HepG2 (cell line): ENCODE measurements at regions not wholly inside any gene's neighbourhood (a gene's known extent, or its start where the extent isn't known, plus 50 kb on each side); places are given as distances from the start of the nearest gene placed in this dataset.

Experiments
- ASH2L ChIP-seq: fragments of 300-600, 200-600 bp; sonication (generic); IDR thresholded peaks from 2 replicates; pipeline ENCODE4 v1.7.0; 2017; ENCODE audit warnings: low read depth, mild to moderate bottlenecking, moderate library complexity, mixed read lengths, low read length; ENCODE audit not compliant: insufficient read length
- ATAD3A ChIP-seq: sonication (generic); formaldehyde crosslinking; IDR thresholded peaks from 2 replicates; pipeline ENCODE4 v1.4.0; 2020; ENCODE audit warnings: missing genetic modification reagents
- EZH2 ChIP-seq: conservative IDR thresholded peaks from 2 replicates; pipeline ENCODE4 v1.6.1; 2012; ENCODE audit warnings: mild to moderate bottlenecking, low read depth, low read length, moderate library complexity
- GABPB1 ChIP-seq: IDR thresholded peaks from 2 replicates; pipeline ENCODE4 v1.6.1; 2016; ENCODE audit warnings: mild to moderate bottlenecking, missing genetic modification reagents, moderate library complexity, missing compliant biosample characterization
- HDAC1 ChIP-seq: sonication (generic); formaldehyde crosslinking; IDR thresholded peaks from 2 replicates; pipeline ENCODE4 v1.5.1; 2020; ENCODE audit warnings: mild to moderate bottlenecking, missing genetic modification reagents
- HMG20A ChIP-seq: IDR thresholded peaks from 2 replicates; pipeline ENCODE4 v1.6.1; 2016; ENCODE audit warnings: borderline replicate concordance
- POLR2G ChIP-seq: fragments of 200-400 bp; formaldehyde crosslinking; IDR thresholded peaks from 2 replicates; pipeline ENCODE4 v1.6.1; 2018; ENCODE audit warnings: mild to moderate bottlenecking, low read depth, low read length, moderate library complexity
- STAT5B ChIP-seq: sonication (generic); formaldehyde crosslinking; IDR thresholded peaks from 2 replicates; pipeline ENCODE4 v1.4.0; 2020; ENCODE audit warnings: missing genetic modification reagents
- TBX3 ChIP-seq: fragments of 450-650 bp; IDR thresholded peaks from 2 replicates; pipeline ENCODE4 v1.6.1; 2017; ENCODE audit warnings: antibody characterized with exemption, mild to moderate bottlenecking, inconsistent platforms, borderline replicate concordance
- ZNF3 ChIP-seq: IDR thresholded peaks from 2 replicates; pipeline ENCODE4 v1.7.0; 2017; ENCODE audit warnings: inconsistent platforms
- ZNF431 ChIP-seq: sonication (generic); formaldehyde crosslinking; IDR thresholded peaks from 2 replicates; pipeline ENCODE4 v1.9.0; 2022; ENCODE audit warnings: missing genetic modification reagents, low read depth, mild to moderate bottlenecking, borderline replicate concordance
- ZNF510 ChIP-seq: sonication (generic); formaldehyde crosslinking; IDR thresholded peaks from 2 replicates; pipeline ENCODE4 v1.4.0; 2020; ENCODE audit warnings: low read depth, mild to moderate bottlenecking, missing genetic modification reagents
- TF ChIP-seq, protein P1 (sequence below): sonication (generic); formaldehyde crosslinking; IDR thresholded peaks from 2 replicates; pipeline ENCODE4 v1.5.1; 2020; ENCODE audit warnings: mild to moderate bottlenecking, missing genetic modification reagents, moderate library complexity
- TF ChIP-seq, protein P2 (sequence below), 2 experiments: sonication (generic) in 1 of 2; formaldehyde crosslinking in 1 of 2; IDR thresholded peaks; 2 replicates each; pipeline versions ENCODE4 v1.4.0 to v1.6.1; 2018 to 2020; ENCODE audit warnings: missing genetic modification reagents in 2 of 2, borderline replicate concordance in 1 of 2, low read depth in 1 of 2, mild to moderate bottlenecking in 1 of 2, missing biosample characterization in 1 of 2

DNA sequence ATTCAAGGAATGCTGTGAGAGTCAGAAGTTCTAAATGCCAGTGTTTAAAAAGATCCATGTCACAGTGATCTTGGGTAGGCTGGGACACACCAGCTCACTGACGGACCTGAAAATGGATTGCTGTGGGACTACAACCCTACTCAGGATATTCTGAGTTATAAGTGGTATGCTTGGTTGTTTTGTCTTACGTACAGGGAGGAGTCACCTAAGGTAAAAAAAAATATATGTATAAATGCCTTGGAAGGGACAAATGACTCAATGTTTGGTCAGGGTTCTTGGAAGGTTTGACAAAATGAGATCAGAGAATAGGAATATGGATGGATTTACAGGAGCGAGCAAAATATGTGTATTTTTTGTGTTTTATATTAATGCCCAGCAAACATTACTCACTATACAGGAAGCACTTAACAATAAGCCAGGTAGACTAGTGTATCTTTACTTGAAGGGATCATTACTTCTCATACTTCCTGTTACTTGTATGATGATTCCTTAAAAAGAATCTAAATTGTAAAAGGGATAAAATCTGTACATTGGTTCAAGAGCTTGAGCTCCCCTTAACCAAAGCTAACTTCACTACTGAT lies 767.3 kb downstream of the GBE1 start:
- TF ChIP-seq TBX3: no peak
- no peak for TF ChIP-seq GABPB1 (CRISPR knock-in tag)
- TF ChIP-seq ZNF3 (CRISPR knock-in tag): no peak
- no peak for TF ChIP-seq HDAC1 (CRISPR knock-in tag)
- no peak for TF ChIP-seq ZNF431 (CRISPR knock-in tag)
- no peak for TF ChIP-seq HMG20A (CRISPR knock-in tag)
- TF ChIP-seq, protein P1, sequence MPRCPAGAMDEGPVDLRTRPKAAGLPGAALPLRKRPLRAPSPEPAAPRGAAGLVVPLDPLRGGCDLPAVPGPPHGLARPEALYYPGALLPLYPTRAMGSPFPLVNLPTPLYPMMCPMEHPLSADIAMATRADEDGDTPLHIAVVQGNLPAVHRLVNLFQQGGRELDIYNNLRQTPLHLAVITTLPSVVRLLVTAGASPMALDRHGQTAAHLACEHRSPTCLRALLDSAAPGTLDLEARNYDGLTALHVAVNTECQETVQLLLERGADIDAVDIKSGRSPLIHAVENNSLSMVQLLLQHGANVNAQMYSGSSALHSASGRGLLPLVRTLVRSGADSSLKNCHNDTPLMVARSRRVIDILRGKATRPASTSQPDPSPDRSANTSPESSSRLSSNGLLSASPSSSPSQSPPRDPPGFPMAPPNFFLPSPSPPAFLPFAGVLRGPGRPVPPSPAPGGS (CRISPR knock-in tag): no peak
- TF ChIP-seq ZNF510 (CRISPR knock-in tag): no peak
- no peak for TF ChIP-seq POLR2G
- TF ChIP-seq EZH2: no peak
- TF ChIP-seq ASH2L: no peak
- TF ChIP-seq STAT5B (CRISPR knock-in tag): no peak
- TF ChIP-seq ATAD3A (CRISPR knock-in tag): no peak
- TF ChIP-seq, protein P2, sequence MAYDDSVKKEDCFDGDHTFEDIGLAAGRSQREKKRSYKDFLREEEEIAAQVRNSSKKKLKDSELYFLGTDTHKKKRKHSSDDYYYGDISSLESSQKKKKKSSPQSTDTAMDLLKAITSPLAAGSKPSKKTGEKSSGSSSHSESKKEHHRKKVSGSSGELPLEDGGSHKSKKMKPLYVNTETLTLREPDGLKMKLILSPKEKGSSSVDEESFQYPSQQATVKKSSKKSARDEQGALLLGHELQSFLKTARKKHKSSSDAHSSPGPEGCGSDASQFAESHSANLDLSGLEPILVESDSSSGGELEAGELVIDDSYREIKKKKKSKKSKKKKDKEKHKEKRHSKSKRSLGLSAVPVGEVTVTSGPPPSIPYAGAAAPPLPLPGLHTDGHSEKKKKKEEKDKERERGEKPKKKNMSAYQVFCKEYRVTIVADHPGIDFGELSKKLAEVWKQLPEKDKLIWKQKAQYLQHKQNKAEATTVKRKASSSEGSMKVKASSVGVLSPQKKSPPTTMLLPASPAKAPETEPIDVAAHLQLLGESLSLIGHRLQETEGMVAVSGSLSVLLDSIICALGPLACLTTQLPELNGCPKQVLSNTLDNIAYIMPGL (CRISPR knock-in tag; IDR thresholded peaks at IDR 0.05; ENCODE audit: borderline replicate concordance in 1 of 2, low read depth in 1 of 2): no peak
